Duodenal mucosa (tissue), 2 donors: ENCODE measurements at regions not wholly inside any gene's neighbourhood (a gene's known extent, or its start where the extent isn't known, plus 50 kb on each side); places are given as distances from the start of the nearest gene placed in this dataset.

Experiments
- H3K27ac ChIP-seq: one replicate; pipeline ENCODE4 v1.7.0; 2013; ENCODE audit warnings: low read depth, low read length
- H3K27me3 ChIP-seq, 2 donors: one replicate each; pipeline ENCODE4 v1.7.0; 2013; ENCODE audit warnings: low read length in 2 of 2, control low read depth in 1 of 2; ENCODE audit not compliant: insufficient read depth in 2 of 2, control insufficient read depth in 1 of 2
- H3K36me3 ChIP-seq, 2 donors: one replicate each; pipeline ENCODE4 v1.7.0; 2013; ENCODE audit warnings: low read length in 2 of 2, control low read depth in 1 of 2; ENCODE audit not compliant: insufficient read depth in 2 of 2, control insufficient read depth in 1 of 2
- H3K4me1 ChIP-seq, 2 donors: one replicate each; pipeline ENCODE4 v1.7.0; 2013; ENCODE audit warnings: low read length in 2 of 2, control low read depth in 1 of 2; ENCODE audit not compliant: insufficient read depth in 2 of 2, control insufficient read depth in 1 of 2
- H3K4me3 ChIP-seq, 2 donors: one replicate each; pipeline ENCODE4 v1.7.0; 2013; ENCODE audit warnings: low read length in 2 of 2, low read depth in 1 of 2
- H3K9ac ChIP-seq, 2 donors: one replicate each; pipeline ENCODE4 v1.7.0; 2013; ENCODE audit warnings: low read length in 2 of 2, low read depth in 1 of 2
- H3K9me3 ChIP-seq, 2 donors: one replicate each; pipeline ENCODE4 v1.7.0; 2013; ENCODE audit warnings: low read length in 2 of 2, control low read depth in 1 of 2; ENCODE audit not compliant: control insufficient read depth in 1 of 2

- Histone ChIP-seq H3K27me3 (no peaks in the 10 kb centered on the region), H3K4me3 (no peak overlapping the region), H3K4me1 (no peaks in the 10 kb centered on the region), H3K36me3 (no peaks in the 10 kb centered on the region), H3K9me3 (peaks cover 0 to 11% of the 10 kb centered on the region in 2 donors), H3K9ac (no peak overlapping the region), H3K27ac (no peak overlapping the region)
These were observed 1569.4 kb downstream of the PCDH9 start for GRCh38 chr13:65660731-65661130.

DNA sequence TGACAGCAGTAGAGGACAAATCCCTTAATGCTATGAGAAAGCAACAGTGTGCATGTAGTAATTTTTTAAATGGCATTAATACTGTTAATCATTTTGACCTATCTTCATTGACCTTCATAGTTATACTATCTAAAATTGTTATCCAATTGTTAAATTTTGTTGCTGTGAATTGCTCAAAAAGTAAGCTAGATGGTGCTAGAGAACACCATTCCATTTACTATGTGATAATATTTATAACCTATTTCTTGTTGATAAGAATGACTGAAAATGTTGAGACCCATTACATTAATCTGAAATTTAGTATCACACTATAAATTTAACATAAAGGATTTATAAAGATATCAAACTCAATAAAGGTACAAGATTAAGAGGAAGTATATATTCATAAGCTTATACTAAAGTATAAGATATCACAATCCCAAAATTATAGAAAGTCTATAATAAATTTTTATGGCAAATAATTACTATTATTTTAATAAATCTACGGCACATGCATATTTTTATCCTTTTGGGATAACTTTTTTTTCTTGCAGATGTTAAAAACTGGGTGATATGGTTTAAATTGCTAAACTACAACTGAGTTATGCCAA is 1573.3 kb downstream of the PCDH9 start:
- H3K27ac ChIP-seq: no peak overlapping the region

DNA sequence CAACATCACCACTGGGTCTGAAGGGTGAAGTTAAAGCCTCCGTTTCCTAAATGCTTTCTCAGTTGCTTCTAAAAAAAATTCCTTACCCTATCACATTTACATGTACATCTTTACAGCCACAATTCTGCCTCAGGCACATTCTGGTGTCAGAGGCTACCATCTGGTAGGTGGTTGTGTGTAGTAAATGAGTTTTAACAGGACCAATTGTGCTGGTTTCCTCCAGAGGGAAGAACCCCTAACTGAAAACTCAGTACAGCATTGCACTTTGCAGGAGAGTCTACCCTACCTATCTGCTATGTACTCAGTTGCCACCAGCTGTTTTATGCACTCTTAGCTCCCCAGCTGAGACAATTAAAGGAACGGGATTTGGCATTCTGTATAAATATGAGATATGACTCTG is 1576.5 kb downstream of the PCDH9 start:
- Histone ChIP-seq H3K4me1 (no peaks in the 10 kb centered on the region), H3K27ac (no peak overlapping the region), H3K36me3 (no peaks in the 10 kb centered on the region), H3K4me3 (no peak overlapping the region), H3K27me3 (no peaks in the 10 kb centered on the region), H3K9me3 (no peaks in the 10 kb centered on the region), H3K9ac (no peak overlapping the region)

More for the DNA sequence above, 1573.3 kb downstream of the PCDH9 start:
- H3K27me3 ChIP-seq: no peaks in the 10 kb centered on the region
- no peaks in the 10 kb centered on the region for H3K4me1 ChIP-seq
- H3K4me3 ChIP-seq: no peak overlapping the region
- H3K36me3 ChIP-seq: no peaks in the 10 kb centered on the region
- no peak overlapping the region for H3K9ac ChIP-seq
- no peaks in the 10 kb centered on the region for H3K9me3 ChIP-seq

GRCh38 chr13:65650321-65650720 is 1579.8 kb downstream of the PCDH9 start:
- Histone ChIP-seq H3K27me3 (no peaks in the 10 kb centered on the region), H3K36me3 (no peaks in the 10 kb centered on the region), H3K4me1 (no peaks in the 10 kb centered on the region), H3K27ac (no peak overlapping the region), H3K4me3 (no peak overlapping the region), H3K9me3 (no peaks in the 10 kb centered on the region), H3K9ac (no peak overlapping the region)

- no peak overlapping the region for H3K4me3 ChIP-seq
- no peaks in the 10 kb centered on the region for H3K4me1 ChIP-seq
- no peak overlapping the region for H3K27ac ChIP-seq
- H3K9me3 ChIP-seq: no peaks in the 10 kb centered on the region
- no peak overlapping the region for H3K9ac ChIP-seq
- no peaks in the 10 kb centered on the region for H3K36me3 ChIP-seq
- H3K27me3 ChIP-seq: no peaks in the 10 kb centered on the region
These were observed 1587.1 kb downstream of the PCDH9 start for GRCh38 chr13:65642996-65643395.

DNA sequence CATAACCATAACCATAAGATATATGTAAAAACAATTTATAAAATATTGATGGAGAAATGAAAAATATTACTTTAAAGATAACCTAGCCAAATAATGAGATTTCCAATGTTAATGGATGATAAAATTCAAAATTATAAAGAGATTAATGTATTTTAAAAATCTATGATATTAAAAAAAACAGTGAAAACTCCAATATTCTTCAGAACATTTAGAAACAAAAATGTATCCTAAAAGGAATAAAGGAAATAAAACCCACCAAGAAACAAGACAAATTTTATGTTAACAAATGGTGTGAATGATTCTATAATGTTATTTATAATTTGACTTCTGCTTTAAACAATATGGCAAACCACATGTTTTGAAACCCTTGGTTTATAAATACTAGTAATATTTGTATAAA is 1587.8 kb downstream of the PCDH9 start:
- H3K27me3 ChIP-seq: no peaks in the 10 kb centered on the region
- H3K4me1 ChIP-seq: no peaks in the 10 kb centered on the region
- no peak overlapping the region for H3K9ac ChIP-seq
- H3K36me3 ChIP-seq: no peaks in the 10 kb centered on the region
- no peak overlapping the region for H3K4me3 ChIP-seq
- H3K9me3 ChIP-seq: no peaks in the 10 kb centered on the region
- H3K27ac ChIP-seq: no peak overlapping the region

DNA sequence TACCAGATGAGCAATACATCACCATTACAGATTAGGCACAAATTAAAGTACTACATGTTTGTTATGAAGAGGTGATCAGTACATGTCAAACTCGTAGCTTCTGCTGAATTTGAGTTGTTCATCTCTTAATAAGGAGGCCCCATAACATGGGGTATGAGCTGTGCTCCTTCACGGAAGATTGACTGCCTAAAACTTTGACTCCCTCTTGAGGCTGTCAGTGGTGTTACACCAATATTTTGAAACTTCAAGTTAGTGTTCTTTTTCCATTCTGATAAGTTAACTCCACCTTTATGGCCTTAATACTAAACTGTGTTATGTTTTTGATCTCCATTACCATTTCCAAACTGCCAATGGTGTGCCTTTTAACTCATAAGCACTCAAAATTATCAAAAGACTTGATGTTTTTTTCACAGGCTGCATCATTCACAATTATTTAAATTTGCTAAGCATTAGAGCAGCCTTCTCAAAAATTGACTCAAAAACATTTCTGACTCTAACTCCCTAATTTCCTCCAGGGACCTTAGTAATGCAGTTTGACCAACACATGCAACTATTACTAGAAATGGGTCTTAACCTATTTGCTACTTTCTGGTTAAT is 1591.5 kb downstream of the PCDH9 start:
- H3K27ac ChIP-seq: no peak overlapping the region
- H3K9ac ChIP-seq: no peak overlapping the region
- no peaks in the 10 kb centered on the region for H3K36me3 ChIP-seq
- no peaks in the 10 kb centered on the region for H3K4me1 ChIP-seq
- H3K4me3 ChIP-seq: no peak overlapping the region
- H3K9me3 ChIP-seq: peaks cover 0 to 6% of the 10 kb centered on the region in 2 donors
- H3K27me3 ChIP-seq: no peaks in the 10 kb centered on the region

- Histone ChIP-seq H3K4me3 (no peak overlapping the region), H3K9me3 (peaks cover 0 to 6% of the 10 kb centered on the region in 2 donors), H3K27me3 (no peaks in the 10 kb centered on the region), H3K9ac (no peak overlapping the region), H3K27ac (no peak overlapping the region), H3K36me3 (no peaks in the 10 kb centered on the region), H3K4me1 (no peaks in the 10 kb centered on the region)
These were observed 1596.3 kb downstream of the PCDH9 start for GRCh38 chr13:65633806-65634205.

- no peak overlapping the region for H3K4me3 ChIP-seq
- H3K27ac ChIP-seq: no peak overlapping the region
- no peaks in the 10 kb centered on the region for H3K4me1 ChIP-seq
- H3K9ac ChIP-seq: no peak overlapping the region
- H3K27me3 ChIP-seq: no peaks in the 10 kb centered on the region
- peaks cover 0 to 7% of the 10 kb centered on the region in 2 donors for H3K9me3 ChIP-seq
- H3K36me3 ChIP-seq: no peaks in the 10 kb centered on the region
These were observed 1599.1 kb downstream of the PCDH9 start for GRCh38 chr13:65631078-65631477.

- Histone ChIP-seq H3K27me3 (no peaks in the 10 kb centered on the region), H3K36me3 (no peaks in the 10 kb centered on the region)
These were observed 1600.2 kb downstream of the PCDH9 start for GRCh38 chr13:65629926-65630325.

More at GRCh38 chr13:65629926-65630325, 1600.2 kb downstream of the PCDH9 start:
- H3K4me3 ChIP-seq: no peak overlapping the region
- H3K9me3 ChIP-seq: peaks cover 0 to 7% of the 10 kb centered on the region in 2 donors
- H3K9ac ChIP-seq: no peak overlapping the region
- H3K27ac ChIP-seq: no peak overlapping the region
- no peaks in the 10 kb centered on the region for H3K4me1 ChIP-seq
